ENCODE measurements at regions not wholly inside any gene's neighbourhood (a gene's known extent, or its start where the extent isn't known, plus 50 kb on each side); places are given as distances from the start of the nearest gene placed in this dataset.

- Histone ChIP-seq H3K4me3 (ENCODE audit: low read depth, low read length, poor library complexity, severe bottlenecking) (no peak overlapping the region), H3K27ac (ENCODE audit: low read depth, low read length, poor library complexity, severe bottlenecking) (no peak overlapping the region), H3K27me3 (replicated peaks; ENCODE audit: insufficient read depth, low read depth, low read length, poor library complexity) (no peaks in the 10 kb centered on the region), H3K36me3 (ENCODE audit: insufficient read depth, low read length, poor library complexity, severe bottlenecking) (no peaks in the 10 kb centered on the region), H3K9me3 (ENCODE audit: low read depth, low read length, poor library complexity, severe bottlenecking) (no peaks in the 10 kb centered on the region), H3K4me1 (ENCODE audit: insufficient read depth, low read length, poor library complexity, severe bottlenecking) (no peaks in the 10 kb centered on the region)
- no TSS peak for BruUV-seq (replicated peaks)
- CTCF ChIA-PET = no interaction called here
- POLR2A ChIA-PET (ENCODE audit: low non-redundant PET) = no interaction called here
- DNase-seq (ENCODE audit: low spot score) = no peak
- TF ChIP-seq EZH2 (IDR thresholded peaks at IDR 0.05; ENCODE audit: borderline replicate concordance, low read depth, low read length, poor library complexity, severe bottlenecking) = no peak
- TF ChIP-seq, protein P1, sequence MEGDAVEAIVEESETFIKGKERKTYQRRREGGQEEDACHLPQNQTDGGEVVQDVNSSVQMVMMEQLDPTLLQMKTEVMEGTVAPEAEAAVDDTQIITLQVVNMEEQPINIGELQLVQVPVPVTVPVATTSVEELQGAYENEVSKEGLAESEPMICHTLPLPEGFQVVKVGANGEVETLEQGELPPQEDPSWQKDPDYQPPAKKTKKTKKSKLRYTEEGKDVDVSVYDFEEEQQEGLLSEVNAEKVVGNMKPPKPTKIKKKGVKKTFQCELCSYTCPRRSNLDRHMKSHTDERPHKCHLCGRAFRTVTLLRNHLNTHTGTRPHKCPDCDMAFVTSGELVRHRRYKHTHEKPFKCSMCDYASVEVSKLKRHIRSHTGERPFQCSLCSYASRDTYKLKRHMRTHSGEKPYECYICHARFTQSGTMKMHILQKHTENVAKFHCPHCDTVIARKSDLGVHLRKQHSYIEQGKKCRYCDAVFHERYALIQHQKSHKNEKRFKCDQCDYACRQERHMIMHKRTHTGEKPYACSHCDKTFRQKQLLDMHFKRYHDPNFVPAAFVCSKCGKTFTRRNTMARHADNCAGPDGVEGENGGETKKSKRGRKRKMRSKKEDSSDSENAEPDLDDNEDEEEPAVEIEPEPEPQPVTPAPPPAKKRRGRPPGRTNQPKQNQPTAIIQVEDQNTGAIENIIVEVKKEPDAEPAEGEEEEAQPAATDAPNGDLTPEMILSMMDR (conservative IDR thresholded peaks at IDR 0.05; ENCODE audit: low read depth, low read length) = no peak
- intact Hi-C loops (cut with micrococcal nuclease; ENCODE audit: unreplicated experiment) = no loop called here
Measured at GRCh38 chr1:80846966-80847365, 953.8 kb upstream of the ADGRL2 start.

- Histone ChIP-seq H3K27ac (ENCODE audit: low read depth, low read length, poor library complexity, severe bottlenecking) (no peak overlapping the region), H3K36me3 (ENCODE audit: insufficient read depth, low read length, poor library complexity, severe bottlenecking) (no peaks in the 10 kb centered on the region), H3K9me3 (ENCODE audit: low read depth, low read length, poor library complexity, severe bottlenecking) (no peaks in the 10 kb centered on the region), H3K4me3 (ENCODE audit: low read depth, low read length, poor library complexity, severe bottlenecking) (no peak overlapping the region), H3K4me1 (ENCODE audit: insufficient read depth, low read length, poor library complexity, severe bottlenecking) (no peaks in the 10 kb centered on the region), H3K27me3 (replicated peaks; ENCODE audit: insufficient read depth, low read depth, low read length, poor library complexity) (no peaks in the 10 kb centered on the region)
- no TSS peak for BruUV-seq (replicated peaks)
- POLR2A ChIA-PET (ENCODE audit: low non-redundant PET) = no interaction called here
- intact Hi-C loops (cut with micrococcal nuclease; ENCODE audit: unreplicated experiment) = no loop called here
- no peak for DNase-seq (ENCODE audit: low spot score)
- CTCF ChIA-PET = no interaction called here
- TF ChIP-seq, protein P1 (conservative IDR thresholded peaks at IDR 0.05; ENCODE audit: low read depth, low read length) = no peak
- no peak for TF ChIP-seq EZH2 (IDR thresholded peaks at IDR 0.05; ENCODE audit: borderline replicate concordance, low read depth, low read length, poor library complexity, severe bottlenecking)
Measured at GRCh38 chr1:80842796-80843195, 957.9 kb upstream of the ADGRL2 start.

GRCh38 chr1:80841261-80841660 lies 959.5 kb upstream of the ADGRL2 start:
- H3K36me3 ChIP-seq (ENCODE audit: insufficient read depth, low read length, poor library complexity, severe bottlenecking) = no peaks in the 10 kb centered on the region
- intact Hi-C loops (cut with micrococcal nuclease; ENCODE audit: unreplicated experiment) = no loop called here
- POLR2A ChIA-PET (ENCODE audit: low non-redundant PET) = no interaction called here
- TF ChIP-seq, protein P1 (conservative IDR thresholded peaks at IDR 0.05; ENCODE audit: low read depth, low read length) = no peak
- no peak for TF ChIP-seq EZH2 (IDR thresholded peaks at IDR 0.05; ENCODE audit: borderline replicate concordance, low read depth, low read length, poor library complexity, severe bottlenecking)
- H3K4me3 ChIP-seq (ENCODE audit: low read depth, low read length, poor library complexity, severe bottlenecking) = no peak overlapping the region
- DNase-seq (ENCODE audit: low spot score) = no peak
- H3K27me3 ChIP-seq (replicated peaks; ENCODE audit: insufficient read depth, low read depth, low read length, poor library complexity) = no peaks in the 10 kb centered on the region
- no TSS peak for BruUV-seq (replicated peaks)
- CTCF ChIA-PET = no interaction called here
- H3K4me1 ChIP-seq (ENCODE audit: insufficient read depth, low read length, poor library complexity, severe bottlenecking) = no peaks in the 10 kb centered on the region
- H3K9me3 ChIP-seq (ENCODE audit: low read depth, low read length, poor library complexity, severe bottlenecking) = no peaks in the 10 kb centered on the region
- H3K27ac ChIP-seq (ENCODE audit: low read depth, low read length, poor library complexity, severe bottlenecking) = no peak overlapping the region

Measured in A673 (cell line).